ENCODE measurements at regions not wholly inside any gene's neighbourhood (a gene's known extent, or its start where the extent isn't known, plus 50 kb on each side); places are given as distances from the start of the nearest gene placed in this dataset.

DNA sequence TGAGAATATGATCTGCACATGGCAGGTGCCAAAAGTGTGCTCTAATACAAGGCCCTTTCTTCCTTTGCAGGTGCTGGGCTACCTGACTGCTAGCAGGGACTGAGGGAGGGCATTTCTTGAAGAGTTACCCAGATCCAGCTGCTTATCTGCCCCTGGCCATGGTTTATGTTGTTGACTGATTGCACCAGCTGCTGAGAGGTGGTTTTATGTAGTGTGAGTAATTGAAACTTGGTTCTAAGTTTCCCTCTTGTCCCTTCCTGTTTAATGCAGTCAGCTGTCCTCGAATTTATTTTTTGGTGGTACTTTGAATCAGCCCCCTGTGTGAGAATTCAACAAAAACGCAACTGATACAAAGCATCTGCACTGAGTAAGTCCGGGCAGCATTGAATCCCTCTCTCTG is 288.3 kb upstream of the C2CD4B start:
- H4K20me1 ChIP-seq (ENCODE audit: insufficient read depth, low read length): no peaks in the 10 kb centered on the region
- H2AFZ ChIP-seq (ENCODE audit: low read depth, low read length): no peak overlapping the region
- H3K4me2 ChIP-seq (ENCODE audit: low read length): peak overlapping the region; percentile 35
- H3K9me3 ChIP-seq (ENCODE audit: insufficient read depth, low read length): no peaks in the 10 kb centered on the region
- no peak for TF ChIP-seq EZH2phosphoT487 (IDR thresholded peaks at IDR 0.05; ENCODE audit: low read depth)
- TF ChIP-seq, protein P1, sequence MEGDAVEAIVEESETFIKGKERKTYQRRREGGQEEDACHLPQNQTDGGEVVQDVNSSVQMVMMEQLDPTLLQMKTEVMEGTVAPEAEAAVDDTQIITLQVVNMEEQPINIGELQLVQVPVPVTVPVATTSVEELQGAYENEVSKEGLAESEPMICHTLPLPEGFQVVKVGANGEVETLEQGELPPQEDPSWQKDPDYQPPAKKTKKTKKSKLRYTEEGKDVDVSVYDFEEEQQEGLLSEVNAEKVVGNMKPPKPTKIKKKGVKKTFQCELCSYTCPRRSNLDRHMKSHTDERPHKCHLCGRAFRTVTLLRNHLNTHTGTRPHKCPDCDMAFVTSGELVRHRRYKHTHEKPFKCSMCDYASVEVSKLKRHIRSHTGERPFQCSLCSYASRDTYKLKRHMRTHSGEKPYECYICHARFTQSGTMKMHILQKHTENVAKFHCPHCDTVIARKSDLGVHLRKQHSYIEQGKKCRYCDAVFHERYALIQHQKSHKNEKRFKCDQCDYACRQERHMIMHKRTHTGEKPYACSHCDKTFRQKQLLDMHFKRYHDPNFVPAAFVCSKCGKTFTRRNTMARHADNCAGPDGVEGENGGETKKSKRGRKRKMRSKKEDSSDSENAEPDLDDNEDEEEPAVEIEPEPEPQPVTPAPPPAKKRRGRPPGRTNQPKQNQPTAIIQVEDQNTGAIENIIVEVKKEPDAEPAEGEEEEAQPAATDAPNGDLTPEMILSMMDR (IDR thresholded peaks at IDR 0.05; ENCODE audit: low read depth, low read length): no peak
- H3K27me3 ChIP-seq (ENCODE audit: low read depth, low read length): no peaks in the 10 kb centered on the region
- H3K27ac ChIP-seq (ENCODE audit: low read length): peak overlapping the region; percentile 31
- no peak overlapping the region for H3K9ac ChIP-seq (ENCODE audit: low read length)
- H3K4me1 ChIP-seq (ENCODE audit: low read length): peaks cover 18% of the 10 kb centered on the region
- no peaks in the 10 kb centered on the region for H3K79me2 ChIP-seq (ENCODE audit: low read length)
- no peak overlapping the region for H3K4me3 ChIP-seq (ENCODE audit: low read length)
- H3K36me3 ChIP-seq (replicated peaks; ENCODE audit: low read depth, low read length): no peaks in the 10 kb centered on the region

- H3K4me2 ChIP-seq (ENCODE audit: low read length): peak overlapping the region; percentile 35; the same call in 1 of the 2 replicates
- 0 out of 2 replicates have a peak overlapping the region, but pooled peaks have one; percentile 5 for H2AFZ ChIP-seq (ENCODE audit: low read depth, low read length)
- peaks cover 18% of the 10 kb centered on the region for H3K4me1 ChIP-seq (ENCODE audit: low read length)
- H3K27ac ChIP-seq (ENCODE audit: low read length): peak overlapping the region; percentile 31
- no peak overlapping the region for H3K4me3 ChIP-seq (ENCODE audit: low read length)
- TF ChIP-seq, protein P1 (IDR thresholded peaks at IDR 0.05; ENCODE audit: low read depth, low read length): no peak
- no peaks in the 10 kb centered on the region for H3K36me3 ChIP-seq (replicated peaks; ENCODE audit: low read depth, low read length)
- H3K79me2 ChIP-seq (ENCODE audit: low read length): no peaks in the 10 kb centered on the region
- H3K9me3 ChIP-seq (ENCODE audit: insufficient read depth, low read length): no peaks in the 10 kb centered on the region
- no peak overlapping the region for H3K9ac ChIP-seq (ENCODE audit: low read length)
- no peaks in the 10 kb centered on the region for H3K27me3 ChIP-seq (ENCODE audit: low read depth, low read length)
- H4K20me1 ChIP-seq (ENCODE audit: insufficient read depth, low read length): no peaks in the 10 kb centered on the region
Observed at GRCh38 chr15:62453981-62454380, 288.9 kb upstream of the C2CD4B start.

GRCh38 chr15:62454567-62455172 is 289.6 kb upstream of the C2CD4B start:
- Histone ChIP-seq H3K36me3 (replicated peaks; ENCODE audit: low read depth, low read length) (no peaks in the 10 kb centered on the region), H3K4me1 (ENCODE audit: low read length) (peaks cover 18% of the 10 kb centered on the region), H3K4me2 (ENCODE audit: low read length) (no peak overlapping the region), H3K27me3 (ENCODE audit: low read depth, low read length) (no peaks in the 10 kb centered on the region), H2AFZ (ENCODE audit: low read depth, low read length) (no peak overlapping the region), H3K9me3 (ENCODE audit: insufficient read depth, low read length) (no peaks in the 10 kb centered on the region), H3K27ac (ENCODE audit: low read length) (no peak overlapping the region), H3K79me2 (ENCODE audit: low read length) (no peaks in the 10 kb centered on the region), H3K9ac (ENCODE audit: low read length) (no peak overlapping the region), H3K4me3 (ENCODE audit: low read length) (no peak overlapping the region), H4K20me1 (ENCODE audit: insufficient read depth, low read length) (no peaks in the 10 kb centered on the region)
- TF ChIP-seq, protein P1 (IDR thresholded peaks at IDR 0.05; ENCODE audit: low read depth, low read length): no peak
- TF ChIP-seq EZH2phosphoT487 (IDR thresholded peaks at IDR 0.05; ENCODE audit: low read depth): no peak

GRCh38 chr15:62455441-62455921 is 290.4 kb upstream of the C2CD4B start:
- Histone ChIP-seq H3K9me3 (ENCODE audit: insufficient read depth, low read length) (no peaks in the 10 kb centered on the region), H3K27ac (ENCODE audit: low read length) (no peak overlapping the region), H3K4me2 (ENCODE audit: low read length) (no peak overlapping the region), H3K4me3 (ENCODE audit: low read length) (no peak overlapping the region), H3K9ac (ENCODE audit: low read length) (no peak overlapping the region), H3K36me3 (replicated peaks; ENCODE audit: low read depth, low read length) (no peaks in the 10 kb centered on the region), H3K27me3 (ENCODE audit: low read depth, low read length) (no peaks in the 10 kb centered on the region), H3K4me1 (ENCODE audit: low read length) (peaks cover 18% of the 10 kb centered on the region), H2AFZ (ENCODE audit: low read depth, low read length) (no peak overlapping the region), H3K79me2 (ENCODE audit: low read length) (no peaks in the 10 kb centered on the region), H4K20me1 (ENCODE audit: insufficient read depth, low read length) (no peaks in the 10 kb centered on the region)
- no peak for TF ChIP-seq EZH2phosphoT487 (IDR thresholded peaks at IDR 0.05; ENCODE audit: low read depth)
- TF ChIP-seq, protein P1 (IDR thresholded peaks at IDR 0.05; ENCODE audit: low read depth, low read length): no peak

All from OCI-LY3 (cell line).